NCI-H748 treated with DMSO at 0.1 percent for 48 hours (cell line): ENCODE measurements at regions not wholly inside any gene's neighbourhood (a gene's known extent, or its start where the extent isn't known, plus 50 kb on each side); places are given as distances from the start of the nearest gene placed in this dataset.

Experiments
- DNase-seq: peaks from one replicate; lab custom pipeline; 2025; lab: John Stamatoyannopoulos, UW

GRCh38 chr11:116532066-116532465 is 240.7 kb downstream of the BUD13 start:
- no peak for DNase-seq

- no peak for DNase-seq
Measured at GRCh38 chr11:116530705-116531104, 242.1 kb downstream of the BUD13 start.

- no peak for DNase-seq
Measured at GRCh38 chr11:116529271-116529670, 243.5 kb downstream of the BUD13 start.

GRCh38 chr11:116527180-116527991 is 245.4 kb downstream of the BUD13 start:
- DNase-seq = no peak

- no peak for DNase-seq
Measured at GRCh38 chr11:116525961-116526495, 246.8 kb downstream of the BUD13 start.

GRCh38 chr11:116519499-116519898 is 253.3 kb downstream of the BUD13 start:
- no peak for DNase-seq

GRCh38 chr11:116518141-116518540 is 254.6 kb downstream of the BUD13 start:
- DNase-seq = no peak

GRCh38 chr11:116517584-116517983 is 255.2 kb downstream of the BUD13 start:
- no peak for DNase-seq

GRCh38 chr11:116517077-116517476 is 255.7 kb downstream of the BUD13 start:
- no peak for DNase-seq

GRCh38 chr11:116515664-116516184 is 257.1 kb downstream of the BUD13 start:
- DNase-seq = no peak

GRCh38 chr11:116513894-116514293 is 258.9 kb downstream of the BUD13 start:
- no peak for DNase-seq

GRCh38 chr11:116513278-116513823 is 259.4 kb downstream of the BUD13 start:
- no peak for DNase-seq

GRCh38 chr11:116512841-116513240 is 259.9 kb downstream of the BUD13 start:
- DNase-seq = no peak

- no peak for DNase-seq
Measured at GRCh38 chr11:116511684-116512083, 261.1 kb downstream of the BUD13 start.

- DNase-seq = no peak
Measured at GRCh38 chr11:116510886-116511650, 261.7 kb downstream of the BUD13 start.

GRCh38 chr11:116510166-116510565 is 262.6 kb downstream of the BUD13 start:
- DNase-seq = no peak

GRCh38 chr11:116509551-116509950 is 263.2 kb downstream of the BUD13 start:
- DNase-seq = no peak

- DNase-seq = no peak
Measured at GRCh38 chr11:116507849-116508695, 264.7 kb downstream of the BUD13 start.

- no peak for DNase-seq
Measured at GRCh38 chr11:116507016-116507415, 265.8 kb downstream of the BUD13 start.

- DNase-seq = no peak
Measured at GRCh38 chr11:116506263-116506825, 266.4 kb downstream of the BUD13 start.
